ENCODE measurements at regions not wholly inside any gene's neighbourhood (a gene's known extent, or its start where the extent isn't known, plus 50 kb on each side); places are given as distances from the start of the nearest gene placed in this dataset.

DNA sequence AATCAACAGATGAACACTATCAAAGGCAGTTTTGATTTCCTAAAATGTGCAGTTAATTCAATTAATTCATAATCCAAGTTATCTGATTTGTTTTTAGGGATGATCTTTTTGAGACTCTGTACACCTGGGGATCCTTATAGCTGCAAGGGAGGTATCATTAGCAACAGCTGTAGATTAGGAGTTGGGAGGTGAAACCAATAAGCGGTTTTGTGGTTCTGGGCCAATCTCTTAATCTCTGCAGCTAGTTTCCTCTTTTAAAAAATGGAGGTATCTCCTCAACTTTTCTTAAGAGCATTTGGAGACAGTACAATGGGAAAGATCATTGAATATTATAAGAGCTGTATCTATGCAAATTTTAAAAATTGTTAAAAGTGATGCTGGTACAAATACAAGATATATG lies 126.0 kb downstream of the MC4R start:
- TF ChIP-seq, protein P1, sequence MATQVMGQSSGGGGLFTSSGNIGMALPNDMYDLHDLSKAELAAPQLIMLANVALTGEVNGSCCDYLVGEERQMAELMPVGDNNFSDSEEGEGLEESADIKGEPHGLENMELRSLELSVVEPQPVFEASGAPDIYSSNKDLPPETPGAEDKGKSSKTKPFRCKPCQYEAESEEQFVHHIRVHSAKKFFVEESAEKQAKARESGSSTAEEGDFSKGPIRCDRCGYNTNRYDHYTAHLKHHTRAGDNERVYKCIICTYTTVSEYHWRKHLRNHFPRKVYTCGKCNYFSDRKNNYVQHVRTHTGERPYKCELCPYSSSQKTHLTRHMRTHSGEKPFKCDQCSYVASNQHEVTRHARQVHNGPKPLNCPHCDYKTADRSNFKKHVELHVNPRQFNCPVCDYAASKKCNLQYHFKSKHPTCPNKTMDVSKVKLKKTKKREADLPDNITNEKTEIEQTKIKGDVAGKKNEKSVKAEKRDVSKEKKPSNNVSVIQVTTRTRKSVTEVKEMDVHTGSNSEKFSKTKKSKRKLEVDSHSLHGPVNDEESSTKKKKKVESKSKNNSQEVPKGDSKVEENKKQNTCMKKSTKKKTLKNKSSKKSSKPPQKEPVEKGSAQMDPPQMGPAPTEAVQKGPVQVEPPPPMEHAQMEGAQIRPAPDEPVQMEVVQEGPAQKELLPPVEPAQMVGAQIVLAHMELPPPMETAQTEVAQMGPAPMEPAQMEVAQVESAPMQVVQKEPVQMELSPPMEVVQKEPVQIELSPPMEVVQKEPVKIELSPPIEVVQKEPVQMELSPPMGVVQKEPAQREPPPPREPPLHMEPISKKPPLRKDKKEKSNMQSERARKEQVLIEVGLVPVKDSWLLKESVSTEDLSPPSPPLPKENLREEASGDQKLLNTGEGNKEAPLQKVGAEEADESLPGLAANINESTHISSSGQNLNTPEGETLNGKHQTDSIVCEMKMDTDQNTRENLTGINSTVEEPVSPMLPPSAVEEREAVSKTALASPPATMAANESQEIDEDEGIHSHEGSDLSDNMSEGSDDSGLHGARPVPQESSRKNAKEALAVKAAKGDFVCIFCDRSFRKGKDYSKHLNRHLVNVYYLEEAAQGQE (IDR thresholded peaks at IDR 0.05; ENCODE audit: low read depth, low read length): no peak
- TF ChIP-seq GATA2 (CRISPR knock-in tag; IDR thresholded peaks at IDR 0.05) (no peak), CTCF (IDR thresholded peaks at IDR 0.05) (no peak), NFIC (IDR thresholded peaks at IDR 0.05; ENCODE audit: borderline replicate concordance) (no peak), POLR2AphosphoS5 (IDR thresholded peaks at IDR 0.05; ENCODE audit: low read depth, low read length) (no peak)
